ENCODE measurements at regions not wholly inside any gene's neighbourhood (a gene's known extent, or its start where the extent isn't known, plus 50 kb on each side); places are given as distances from the start of the nearest gene placed in this dataset.

DNA sequence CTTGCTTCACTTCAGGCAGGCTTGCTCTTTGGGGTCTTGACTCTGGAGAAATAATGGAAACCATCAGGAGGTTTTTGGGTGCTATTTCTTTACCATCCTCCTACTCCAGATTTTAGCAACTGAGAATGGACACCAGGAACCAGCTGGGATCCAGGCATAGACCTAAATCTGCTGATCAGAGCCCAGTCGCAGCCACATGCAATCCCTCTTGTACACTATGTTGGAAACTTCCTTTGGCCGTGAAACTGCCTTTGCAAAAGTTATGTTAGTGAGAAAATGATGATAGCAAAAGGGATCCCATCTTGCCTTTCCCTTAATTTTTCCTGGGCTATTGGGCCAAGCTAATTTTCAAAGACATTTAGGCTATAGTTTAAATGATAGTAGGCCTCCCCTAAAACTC, 158.8 kb upstream of the ARL4C start:
- no peak for DNase-seq (ENCODE audit: extremely low read depth, low read depth)
- TF ChIP-seq, protein P1, sequence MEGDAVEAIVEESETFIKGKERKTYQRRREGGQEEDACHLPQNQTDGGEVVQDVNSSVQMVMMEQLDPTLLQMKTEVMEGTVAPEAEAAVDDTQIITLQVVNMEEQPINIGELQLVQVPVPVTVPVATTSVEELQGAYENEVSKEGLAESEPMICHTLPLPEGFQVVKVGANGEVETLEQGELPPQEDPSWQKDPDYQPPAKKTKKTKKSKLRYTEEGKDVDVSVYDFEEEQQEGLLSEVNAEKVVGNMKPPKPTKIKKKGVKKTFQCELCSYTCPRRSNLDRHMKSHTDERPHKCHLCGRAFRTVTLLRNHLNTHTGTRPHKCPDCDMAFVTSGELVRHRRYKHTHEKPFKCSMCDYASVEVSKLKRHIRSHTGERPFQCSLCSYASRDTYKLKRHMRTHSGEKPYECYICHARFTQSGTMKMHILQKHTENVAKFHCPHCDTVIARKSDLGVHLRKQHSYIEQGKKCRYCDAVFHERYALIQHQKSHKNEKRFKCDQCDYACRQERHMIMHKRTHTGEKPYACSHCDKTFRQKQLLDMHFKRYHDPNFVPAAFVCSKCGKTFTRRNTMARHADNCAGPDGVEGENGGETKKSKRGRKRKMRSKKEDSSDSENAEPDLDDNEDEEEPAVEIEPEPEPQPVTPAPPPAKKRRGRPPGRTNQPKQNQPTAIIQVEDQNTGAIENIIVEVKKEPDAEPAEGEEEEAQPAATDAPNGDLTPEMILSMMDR (IDR thresholded peaks at IDR 0.05; ENCODE audit: low read depth, low read length) = no peak

DNA sequence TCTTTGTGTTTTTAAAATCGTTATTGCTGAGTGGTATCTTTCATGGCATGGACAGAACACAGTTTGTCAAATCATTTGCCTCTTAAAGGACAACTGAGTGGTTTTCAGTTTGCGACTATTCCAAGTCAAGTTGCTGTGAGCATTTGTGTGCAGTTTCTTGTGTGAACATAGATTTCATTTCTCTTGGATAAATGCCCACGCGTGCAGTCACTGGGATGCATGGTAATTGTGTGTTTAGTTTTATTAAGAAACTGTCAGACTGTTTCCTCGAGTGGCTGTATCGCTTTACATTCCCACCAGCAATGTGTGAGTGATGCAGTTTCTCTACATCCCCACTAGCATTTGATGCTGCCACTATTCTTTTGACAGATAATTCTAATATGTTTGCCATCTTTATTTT, 154.0 kb upstream of the ARL4C start:
- DNase-seq (ENCODE audit: extremely low read depth, low read depth) = no peak
- TF ChIP-seq, protein P1 (IDR thresholded peaks at IDR 0.05; ENCODE audit: low read depth, low read length) = no peak

DNA sequence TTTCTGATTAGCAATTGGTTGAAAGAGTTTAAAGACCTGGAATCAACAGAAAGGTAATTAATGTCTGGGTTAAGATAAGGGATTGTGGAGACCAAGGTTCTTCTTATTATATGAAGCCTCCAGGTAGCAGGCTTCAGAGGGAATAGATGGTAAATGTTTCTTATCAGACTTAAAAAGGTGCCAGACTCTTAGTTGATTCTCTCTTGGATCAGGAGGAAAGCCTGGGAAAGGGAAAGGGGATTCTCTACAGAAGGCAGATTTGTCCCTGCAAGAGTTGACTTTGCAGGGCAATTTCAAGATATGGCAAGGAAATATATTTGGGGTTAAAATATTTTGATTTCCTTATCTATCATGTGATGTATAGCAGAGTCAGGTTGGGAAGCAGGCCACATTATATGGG, 153.1 kb upstream of the ARL4C start:
- no peak for DNase-seq (ENCODE audit: extremely low read depth, low read depth)
- TF ChIP-seq, protein P1 (IDR thresholded peaks at IDR 0.05; ENCODE audit: low read depth, low read length) = no peak

GRCh38 chr2:234643407-234643806, 146.5 kb upstream of the ARL4C start:
- TF ChIP-seq, protein P1 (IDR thresholded peaks at IDR 0.05; ENCODE audit: low read depth, low read length) = no peak
- no peak for DNase-seq (ENCODE audit: extremely low read depth, low read depth)

- no peak for DNase-seq (ENCODE audit: extremely low read depth, low read depth)
- TF ChIP-seq, protein P1 (IDR thresholded peaks at IDR 0.05; ENCODE audit: low read depth, low read length) = no peak
These were observed 144.2 kb upstream of the ARL4C start for GRCh38 chr2:234641086-234641485.

- TF ChIP-seq, protein P1 (IDR thresholded peaks at IDR 0.05; ENCODE audit: low read depth, low read length) = no peak
- DNase-seq (ENCODE audit: extremely low read depth, low read depth) = no peak
These were observed 143.8 kb upstream of the ARL4C start for GRCh38 chr2:234640657-234641056.

- TF ChIP-seq, protein P1 (IDR thresholded peaks at IDR 0.05; ENCODE audit: low read depth, low read length) = no peak
- DNase-seq (ENCODE audit: extremely low read depth, low read depth) = no peak
These were observed 142.1 kb upstream of the ARL4C start for GRCh38 chr2:234638966-234639365.
